B cell (primary cell): ENCODE measurements at regions not wholly inside any gene's neighbourhood (a gene's known extent, or its start where the extent isn't known, plus 50 kb on each side); places are given as distances from the start of the nearest gene placed in this dataset.

ENCODE experiments used
- ATAC-seq: fragments of 200-7000 bp; cut with Tn5 transposase; one replicate; pipeline ENCODE4 v1.10.0; 2021; ENCODE audit warnings: low read depth, mild to moderate bottlenecking, moderate number of reproducible peaks, moderate library complexity
- CTCF ChIA-PET: fragments of 350-600 bp; sonication (Branson Sonifier 250); formaldehyde crosslinking; loops from one replicate; lab custom pipeline; 2021; ENCODE audit warnings: antibody characterized with exemption, inconsistent platforms; lab: Charles Lee
- POLR2A ChIA-PET: fragments of 350-600 bp; sonication (Branson Sonifier 250); formaldehyde crosslinking; loops from one replicate; lab custom pipeline; 2021; ENCODE audit warnings: antibody characterized with exemption; lab: Charles Lee
- DNase-seq: peaks from one replicate; pipeline ENCODE4 v3.0.0; 2013
- H2AFZ ChIP-seq: 2 replicates; pipeline ENCODE4 v1.6.1; 2012; ENCODE audit warnings: mild to moderate bottlenecking, low read depth, low read length; ENCODE audit not compliant: insufficient read depth, poor library complexity, severe bottlenecking
- H3K27ac ChIP-seq, 2 donors: 1 replicate in 1 of 2; 2 replicates in 1 of 2; pipeline ENCODE4 v1.5.1; 2012 to 2013; ENCODE audit warnings: low read length in 2 of 2, mild to moderate bottlenecking in 2 of 2, moderate library complexity in 1 of 2
- H3K27me3 ChIP-seq, 4 experiments: fragments of 200-600 bp in 1 of 4; sonication (generic) in 1 of 4; replicated peaks in 1 of 4; 1 replicate in 2 of 4; 2 replicates in 2 of 4; pipeline versions ENCODE4 v1.6.1 to v1.7.0; 2013 to 2016; ENCODE audit warnings: low read length in 3 of 4, mild to moderate bottlenecking in 2 of 4, mixed read lengths in 1 of 4, moderate library complexity in 1 of 4; ENCODE audit not compliant: insufficient read depth in 4 of 4, control insufficient read depth in 3 of 4; ENCODE audit errors: control extremely low read depth in 1 of 4
- H3K36me3 ChIP-seq, 2 experiments: replicated peaks in 1 of 2; 1 replicate in 1 of 2; 2 replicates in 1 of 2; pipeline versions ENCODE4 v1.6.1 to v1.7.1; 2013; ENCODE audit warnings: low read length in 1 of 2; ENCODE audit not compliant: insufficient read depth in 2 of 2, control insufficient read depth in 1 of 2; ENCODE audit errors: control extremely low read depth in 1 of 2, extremely low read depth in 1 of 2
- H3K4me1 ChIP-seq, 2 donors: fragments of 200-600 bp in 1 of 2; sonication (generic) in 1 of 2; 1 replicate in 1 of 2; 2 replicates in 1 of 2; pipeline versions ENCODE4 v1.5.1 to v1.6.1; 2013 to 2017; ENCODE audit warnings: low read length in 2 of 2; ENCODE audit not compliant: control insufficient read depth in 2 of 2, insufficient read depth in 2 of 2
- H3K4me2 ChIP-seq: replicated peaks from 2 replicates; pipeline ENCODE3; 2012; ENCODE audit warnings: mild to moderate bottlenecking, low read depth, low read length; ENCODE audit not compliant: poor library complexity, severe bottlenecking
- H3K4me3 ChIP-seq, 5 experiments: fragments of 200-600 bp in 1 of 5; sonication (generic) in 1 of 5; 1 replicate in 3 of 5; 2 replicates in 2 of 5; pipeline versions ENCODE4 v1.5.1 to v1.7.0; 2011 to 2016; ENCODE audit warnings: low read length in 4 of 5, mild to moderate bottlenecking in 4 of 5, low read depth in 2 of 5, control low read depth in 1 of 5, moderate library complexity in 1 of 5; ENCODE audit not compliant: insufficient read depth in 1 of 5; ENCODE audit errors: control extremely low read depth in 1 of 5, extremely low read depth in 1 of 5
- H3K79me2 ChIP-seq: fragments of 200-600 bp; sonication (generic); one replicate; pipeline ENCODE4 v1.6.0; 2016; ENCODE audit warnings: low read length; ENCODE audit not compliant: control insufficient read depth, insufficient read depth
- H3K9ac ChIP-seq: fragments of 200-600 bp; sonication (generic); 2 replicates; pipeline ENCODE4 v1.6.1; 2017; ENCODE audit warnings: mild to moderate bottlenecking, low read length, moderate library complexity
- H3K9me3 ChIP-seq, 3 donors: one replicate each; pipeline versions ENCODE4 v1.6.1 to v1.7.1; 2013; ENCODE audit warnings: low read length in 2 of 3; ENCODE audit not compliant: control insufficient read depth in 2 of 3, insufficient read depth in 1 of 3; ENCODE audit errors: control extremely low read depth in 1 of 3
- H4K20me1 ChIP-seq: 2 replicates; pipeline ENCODE4 v1.6.0; 2012; ENCODE audit warnings: mild to moderate bottlenecking, low read length; ENCODE audit not compliant: insufficient read depth, control insufficient read depth, poor library complexity, severe bottlenecking
- H3K27ac Mint-ChIP-seq: one replicate; pipeline ENCODE4 v1.8.0; 2021; ENCODE audit warnings: mixed read lengths
- H3K27me3 Mint-ChIP-seq: one replicate; pipeline ENCODE4 v1.8.0; 2021; ENCODE audit warnings: mixed read lengths
- H3K4me1 Mint-ChIP-seq: one replicate; pipeline ENCODE4 v1.8.0; 2021; ENCODE audit warnings: mixed read lengths
- H3K4me3 Mint-ChIP-seq: one replicate; pipeline ENCODE4 v1.8.0; 2021; ENCODE audit warnings: mixed read lengths
- H3K9me3 Mint-ChIP-seq: one replicate; pipeline ENCODE4 v1.8.0; 2022; ENCODE audit warnings: mixed read lengths; ENCODE audit not compliant: insufficient read depth
- EZH2 ChIP-seq: IDR thresholded peaks from 2 replicates; pipeline ENCODE4 v1.6.1; 2012; ENCODE audit warnings: borderline replicate concordance, low read depth, mild to moderate bottlenecking, moderate library complexity, low read length; ENCODE audit not compliant: insufficient read depth, poor library complexity, severe bottlenecking
- WGBS: methylation state at CpG from one replicate; pipeline ENCODE4 v1.1.5; 2013; ENCODE audit warnings: missing lambda C conversion rate; ENCODE audit not compliant: insufficient coverage; 5-methylcytosine and 5-hydroxymethylcytosine counted together
- intact Hi-C: fragments of 100-400 bp; cut with micrococcal nuclease; formaldehyde crosslinking; loops from one replicate; pipeline ENCODE4 v1.10.0; 2022
- TF ChIP-seq, protein P1 (sequence below): fragments of 200-600 bp; IDR thresholded peaks from one replicate; pipeline ENCODE4 v1.8.0; 2022; ENCODE audit warnings: antibody characterized with exemption, mild to moderate bottlenecking

DNA sequence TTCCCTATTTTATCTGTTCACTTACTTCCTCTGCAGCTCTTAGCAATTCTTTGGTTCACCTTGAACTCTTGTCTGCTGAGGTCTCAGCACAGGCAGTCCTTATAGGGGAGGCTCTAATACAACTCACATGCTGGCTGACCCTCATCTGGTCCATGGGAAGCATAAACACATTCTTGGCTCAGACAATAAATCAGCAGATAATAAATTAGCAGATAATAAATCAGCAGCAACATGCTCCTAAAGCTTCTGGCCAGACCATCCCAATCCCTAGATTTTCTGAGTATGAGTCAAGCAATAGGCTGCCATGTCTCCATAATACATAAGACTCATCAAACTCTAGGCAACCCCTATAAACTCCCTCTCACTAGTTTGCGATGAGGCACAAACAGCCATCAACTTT is 208.6 kb upstream of the STEAP4 start:
- Histone ChIP-seq H3K79me2 (no peaks in the 10 kb centered on the region), H3K27me3 (no peaks in the 10 kb centered on the region), H3K36me3 (no peaks in the 10 kb centered on the region), H3K9me3 (no peaks in the 10 kb centered on the region), H3K4me3 (no peak overlapping the region), H3K27ac (no peak overlapping the region), H3K4me2 (no peak overlapping the region), H4K20me1 (no peaks in the 10 kb centered on the region), H3K4me1 (no peaks in the 10 kb centered on the region), H3K9ac (no peak overlapping the region), H2AFZ (no peak overlapping the region)
- Mint-ChIP-seq H3K27me3 (no peaks in the 10 kb centered on the region), H3K9me3 (peaks cover 3% of the 10 kb centered on the region), H3K27ac (no peak overlapping the region), H3K4me3 (no peak overlapping the region), H3K4me1 (no peaks in the 10 kb centered on the region)
- ChIA-PET CTCF (no interaction called here), POLR2A (no interaction called here)
- intact Hi-C loops: no loop called here
- no peak for DNase-seq
- WGBS: no CpG with 5 or more reads among the region's 1 CpG
- no peak for TF ChIP-seq EZH2
- TF ChIP-seq, protein P1, sequence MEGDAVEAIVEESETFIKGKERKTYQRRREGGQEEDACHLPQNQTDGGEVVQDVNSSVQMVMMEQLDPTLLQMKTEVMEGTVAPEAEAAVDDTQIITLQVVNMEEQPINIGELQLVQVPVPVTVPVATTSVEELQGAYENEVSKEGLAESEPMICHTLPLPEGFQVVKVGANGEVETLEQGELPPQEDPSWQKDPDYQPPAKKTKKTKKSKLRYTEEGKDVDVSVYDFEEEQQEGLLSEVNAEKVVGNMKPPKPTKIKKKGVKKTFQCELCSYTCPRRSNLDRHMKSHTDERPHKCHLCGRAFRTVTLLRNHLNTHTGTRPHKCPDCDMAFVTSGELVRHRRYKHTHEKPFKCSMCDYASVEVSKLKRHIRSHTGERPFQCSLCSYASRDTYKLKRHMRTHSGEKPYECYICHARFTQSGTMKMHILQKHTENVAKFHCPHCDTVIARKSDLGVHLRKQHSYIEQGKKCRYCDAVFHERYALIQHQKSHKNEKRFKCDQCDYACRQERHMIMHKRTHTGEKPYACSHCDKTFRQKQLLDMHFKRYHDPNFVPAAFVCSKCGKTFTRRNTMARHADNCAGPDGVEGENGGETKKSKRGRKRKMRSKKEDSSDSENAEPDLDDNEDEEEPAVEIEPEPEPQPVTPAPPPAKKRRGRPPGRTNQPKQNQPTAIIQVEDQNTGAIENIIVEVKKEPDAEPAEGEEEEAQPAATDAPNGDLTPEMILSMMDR: no peak
- ATAC-seq: no peak

DNA sequence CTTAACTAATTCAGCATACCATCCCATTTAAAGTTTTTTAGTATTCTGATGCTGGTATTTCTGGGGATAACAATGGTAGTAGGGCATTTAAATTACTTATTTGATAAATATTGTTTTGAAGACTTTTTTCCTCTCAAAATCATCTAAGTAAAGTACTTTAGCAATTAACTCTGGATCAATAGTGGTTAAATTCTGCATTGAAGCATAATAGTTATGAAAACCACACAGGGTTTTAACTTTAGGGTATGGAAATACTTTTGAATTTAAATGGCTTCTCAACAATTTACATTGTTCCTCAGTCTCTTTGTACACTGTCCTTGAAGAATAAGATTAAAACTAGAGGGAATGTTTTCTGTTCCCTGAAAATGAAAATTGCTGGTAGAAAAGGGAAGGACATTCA is 202.6 kb upstream of the STEAP4 start:
- Histone ChIP-seq H3K4me1 (no peaks in the 10 kb centered on the region), H3K27me3 (no peaks in the 10 kb centered on the region), H3K9ac (no peak overlapping the region), H3K79me2 (no peaks in the 10 kb centered on the region), H3K9me3 (no peaks in the 10 kb centered on the region), H2AFZ (no peak overlapping the region), H3K27ac (no peak overlapping the region), H3K4me2 (no peak overlapping the region), H3K36me3 (no peaks in the 10 kb centered on the region), H3K4me3 (no peak overlapping the region), H4K20me1 (no peaks in the 10 kb centered on the region)
- intact Hi-C loops: no loop called here
- H3K27me3 Mint-ChIP-seq: no peaks in the 10 kb centered on the region
- H3K9me3 Mint-ChIP-seq: peaks cover 5% of the 10 kb centered on the region
- TF ChIP-seq, protein P1: no peak
- no peak for TF ChIP-seq EZH2
- H3K4me1 Mint-ChIP-seq: no peaks in the 10 kb centered on the region
- ATAC-seq (no peak), DNase-seq (no peak)
- ChIA-PET CTCF (no interaction called here), POLR2A (no interaction called here)
- no peak overlapping the region for H3K4me3 Mint-ChIP-seq
- no peak overlapping the region for H3K27ac Mint-ChIP-seq
